ENCODE measurements at regions not wholly inside any gene's neighbourhood (a gene's known extent, or its start where the extent isn't known, plus 50 kb on each side); places are given as distances from the start of the nearest gene placed in this dataset.

GRCh38 chrX:115901241-115901640, 269.3 kb upstream of the AGTR2 start:
- H3K4me3 ChIP-seq (ENCODE audit: low read depth, low read length): no peak overlapping the region
- TF ChIP-seq CTCF (IDR thresholded peaks at IDR 0.05; ENCODE audit: low read depth, low read length, missing control alignments): no peak
- in situ Hi-C loops (cut with HindIII; ENCODE audit: low sequenced_read_pairs): no loop called here
- no peak for DNase-seq (ENCODE audit: low read depth)

GRCh38 chrX:115902995-115903394, 267.5 kb upstream of the AGTR2 start:
- no peak for DNase-seq (ENCODE audit: low read depth)
- no peak overlapping the region for H3K4me3 ChIP-seq (ENCODE audit: low read depth, low read length)
- in situ Hi-C loops (cut with HindIII; ENCODE audit: low sequenced_read_pairs): no loop called here
- no peak for TF ChIP-seq CTCF (IDR thresholded peaks at IDR 0.05; ENCODE audit: low read depth, low read length, missing control alignments)

GRCh38 chrX:115906276-115906675, 264.3 kb upstream of the AGTR2 start:
- TF ChIP-seq CTCF (IDR thresholded peaks at IDR 0.05; ENCODE audit: low read depth, low read length, missing control alignments): no peak
- DNase-seq (ENCODE audit: low read depth): no peak
- in situ Hi-C loops (cut with HindIII; ENCODE audit: low sequenced_read_pairs): no loop called here
- no peak overlapping the region for H3K4me3 ChIP-seq (ENCODE audit: low read depth, low read length)

- no peak for DNase-seq (ENCODE audit: low read depth)
- H3K4me3 ChIP-seq (ENCODE audit: low read depth, low read length): no peak overlapping the region
- TF ChIP-seq CTCF (IDR thresholded peaks at IDR 0.05; ENCODE audit: low read depth, low read length, missing control alignments): no peak
- in situ Hi-C loops (cut with HindIII; ENCODE audit: low sequenced_read_pairs): no loop called here
Measured at GRCh38 chrX:115906881-115907280, 263.7 kb upstream of the AGTR2 start.

- H3K4me3 ChIP-seq (ENCODE audit: low read depth, low read length): no peak overlapping the region
- no peak for DNase-seq (ENCODE audit: low read depth)
- in situ Hi-C loops (cut with HindIII; ENCODE audit: low sequenced_read_pairs): no loop called here
- no peak for TF ChIP-seq CTCF (IDR thresholded peaks at IDR 0.05; ENCODE audit: low read depth, low read length, missing control alignments)
Measured at GRCh38 chrX:115909017-115909416, 261.5 kb upstream of the AGTR2 start.

- in situ Hi-C loops (cut with HindIII; ENCODE audit: low sequenced_read_pairs): no loop called here
- DNase-seq (ENCODE audit: low read depth): no peak
Measured at GRCh38 chrX:115911967-115912366, 258.6 kb upstream of the AGTR2 start.

More at GRCh38 chrX:115911967-115912366, 258.6 kb upstream of the AGTR2 start:
- no peak overlapping the region for H3K4me3 ChIP-seq (ENCODE audit: low read depth, low read length)
- no peak for TF ChIP-seq CTCF (IDR thresholded peaks at IDR 0.05; ENCODE audit: low read depth, low read length, missing control alignments)
